BJ (cell line): ENCODE measurements at regions not wholly inside any gene's neighbourhood (a gene's known extent, or its start where the extent isn't known, plus 50 kb on each side); places are given as distances from the start of the nearest gene placed in this dataset.
A peak's percentile ranks its signal among the peaks of the same experiment; 100 is the strongest.

Source experiments
- CTCF ChIA-PET: fragments of 350-600 bp; formaldehyde crosslinking; extraction: SDS; loops from one replicate; lab custom pipeline; 2021; ENCODE audit warnings: antibody characterized with exemption, inconsistent platforms; lab: Yijun Ruan, JAX
- POLR2A ChIA-PET: fragments of 300-600 bp; sonication (Branson Sonifier 250); formaldehyde crosslinking; extraction: SDS; loops from one replicate; lab custom pipeline; 2021; ENCODE audit warnings: antibody characterized with exemption; lab: Charles Lee
- DNase-seq: peaks from one replicate; pipeline ENCODE4 v3.0.0-alpha.2; 2011; ENCODE audit warnings: low read depth
- H3K27me3 ChIP-seq: 2 replicates; pipeline ENCODE4 v1.6.0; 2011; ENCODE audit warnings: low read length; ENCODE audit not compliant: control insufficient read depth, insufficient read depth
- H3K36me3 ChIP-seq: 2 replicates; pipeline ENCODE4 v1.5.1; 2011; ENCODE audit warnings: low read length; ENCODE audit not compliant: control insufficient read depth, insufficient read depth
- H3K4me3 ChIP-seq: 2 replicates; pipeline ENCODE4 v1.5.1; 2011; ENCODE audit warnings: low read depth, mild to moderate bottlenecking, control low read depth, low read length
- CTCF ChIP-seq: IDR thresholded peaks from 2 replicates; pipeline ENCODE4 v1.5.1; 2011; ENCODE audit warnings: low read depth, mild to moderate bottlenecking, control low read depth, inconsistent platforms, low read length, moderate library complexity; ENCODE audit not compliant: insufficient read depth

GRCh38 chr5:71771191-71771590 lies 52.1 kb downstream of the CARTPT start:
- H3K36me3 ChIP-seq = no peaks in the 10 kb centered on the region
- POLR2A ChIA-PET = no interaction called here
- CTCF ChIA-PET = interaction anchor here (0.9 to 1.9 kb wide), 2 partner anchors 13 to 537 kb away, joined by 4 to 5 read pairs; no protein-coding TSS in a partner anchor
- H3K4me3 ChIP-seq = no peak overlapping the region
- no peak for TF ChIP-seq CTCF
- H3K27me3 ChIP-seq = peaks cover 2% of the 10 kb centered on the region; the same call in 1 of the 2 replicates
- DNase-seq = no peak

- POLR2A ChIA-PET = no interaction called here
- H3K4me3 ChIP-seq = no peak overlapping the region
- peak; percentile 62 for TF ChIP-seq CTCF
- no peaks in the 10 kb centered on the region; the same call in 1 of the 2 replicates for H3K27me3 ChIP-seq
- CTCF ChIA-PET = no interaction called here
- no peak for DNase-seq
- no peaks in the 10 kb centered on the region for H3K36me3 ChIP-seq
Observed at GRCh38 chr5:71778678-71779276, 59.7 kb downstream of the CARTPT start.

DNA sequence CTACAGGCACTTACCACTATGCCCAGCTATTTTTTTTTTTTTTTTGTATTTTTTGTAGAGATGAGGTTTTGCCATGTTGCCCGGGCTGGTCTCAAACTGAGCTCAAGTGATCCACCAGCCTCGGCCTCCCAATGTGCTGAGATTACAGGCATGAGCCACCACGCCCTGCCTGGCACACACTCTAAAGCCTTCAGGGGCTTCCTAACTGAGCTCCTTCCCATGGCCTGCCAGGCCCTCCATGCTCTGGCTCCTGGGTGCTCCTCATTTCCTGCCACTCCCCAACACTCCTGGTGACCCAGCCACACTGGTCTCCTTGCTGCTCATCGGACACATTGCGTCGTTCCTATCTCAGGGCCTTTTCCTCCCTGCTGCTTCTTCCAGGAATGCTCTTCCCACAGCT lies 61.5 kb downstream of the CARTPT start:
- Histone ChIP-seq H3K27me3 (no peaks in the 10 kb centered on the region), H3K4me3 (no peak overlapping the region), H3K36me3 (no peaks in the 10 kb centered on the region)
- POLR2A ChIA-PET = interaction anchor here (0.8 kb wide), 1 partner anchor 356 kb away, joined by 3 read pairs; no protein-coding TSS in a partner anchor
- no peak for DNase-seq
- TF ChIP-seq CTCF = no peak
- CTCF ChIA-PET = interaction anchor here (0.6 kb wide), 1 partner anchor 575 kb away, joined by 3 read pairs; no protein-coding TSS in a partner anchor

DNA sequence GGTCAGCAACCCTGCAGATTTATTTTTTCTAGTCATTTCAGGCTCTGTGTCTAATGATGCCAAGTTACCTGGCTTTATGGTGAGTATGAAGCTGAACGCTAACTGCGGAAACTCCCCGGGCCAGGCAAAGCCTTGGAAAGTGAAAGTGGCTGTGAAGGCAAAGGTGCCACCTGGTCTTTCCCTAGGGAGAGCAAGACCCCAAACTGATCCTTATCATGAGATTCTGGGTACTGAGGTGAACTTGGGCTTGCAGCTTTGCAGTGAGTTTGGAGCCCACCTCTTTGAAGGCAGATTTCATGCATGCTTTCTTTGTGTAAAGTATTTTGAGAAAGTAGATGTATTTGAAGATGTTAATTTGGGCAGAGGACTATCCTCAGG lies 63.3 kb downstream of the CARTPT start:
- no peaks in the 10 kb centered on the region for H3K27me3 ChIP-seq
- H3K4me3 ChIP-seq = no peak overlapping the region
- DNase-seq = no peak
- ChIA-PET CTCF (interaction anchor here (0.6 to 2.8 kb wide), 18 partner anchors 8 to 583 kb away, joined by 3 to 34 read pairs (median 4); partner anchors contain the start of genes MRPS27 and PTCD2), POLR2A (no interaction called here)
- no peak for TF ChIP-seq CTCF
- no peaks in the 10 kb centered on the region for H3K36me3 ChIP-seq

DNA sequence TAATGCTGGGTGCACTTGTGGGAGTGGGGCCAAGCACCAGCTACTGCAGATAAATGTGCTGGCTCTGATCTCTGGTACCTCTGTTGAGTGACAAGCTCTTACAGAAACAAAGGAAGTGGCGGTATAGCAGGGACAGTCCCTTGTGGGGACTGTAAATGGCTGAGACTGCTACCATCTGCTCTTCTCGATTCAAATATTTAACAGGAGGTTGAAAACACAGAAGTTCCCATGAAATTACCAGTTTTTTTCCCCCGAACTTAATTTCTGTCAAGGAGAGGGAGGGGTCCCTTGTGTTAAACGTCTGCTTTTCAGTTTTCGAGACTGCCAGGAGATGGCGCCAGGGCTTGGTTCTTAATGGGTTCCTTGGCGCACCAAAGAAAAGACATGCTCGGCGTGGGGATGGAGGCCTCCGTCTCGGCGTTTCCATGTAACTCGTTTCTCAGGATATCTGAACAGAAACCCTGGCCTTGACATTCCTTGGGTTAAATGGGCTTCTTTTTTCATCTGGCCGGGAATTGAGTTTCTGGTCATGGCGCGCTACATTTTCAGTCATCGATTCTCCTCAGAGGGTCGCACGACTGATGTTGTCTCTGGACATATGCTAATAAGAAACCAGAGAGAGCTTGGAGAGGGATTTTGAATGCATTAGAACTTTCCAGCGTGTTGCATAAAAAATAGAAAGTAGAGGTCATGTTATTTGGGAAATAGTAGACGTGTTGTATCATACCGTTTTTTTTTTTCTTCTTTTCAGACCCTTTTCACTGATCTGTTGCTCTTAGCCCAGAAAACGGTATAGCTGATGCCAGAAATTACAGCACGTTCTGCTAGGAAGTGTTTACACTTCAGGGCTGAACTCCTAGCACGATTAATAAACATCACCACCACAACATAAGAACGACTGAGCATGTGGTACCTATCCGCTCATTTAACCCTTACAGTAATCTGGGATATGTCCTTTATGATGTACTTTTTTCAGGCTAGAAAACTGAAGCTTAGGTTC lies 64.0 kb downstream of the CARTPT start:
- peak; percentile 84 for TF ChIP-seq CTCF
- peak overlapping the region; percentile 11; the same call in 1 of the 2 replicates for H3K4me3 ChIP-seq

More for the DNA sequence above, 64.0 kb downstream of the CARTPT start:
- no peak for DNase-seq
- POLR2A ChIA-PET = no interaction called here
- CTCF ChIA-PET = interaction anchor here (0.5 to 2.8 kb wide), 31 partner anchors 9 to 583 kb away, joined by 3 to 34 read pairs (median 4); partner anchors contain the start of genes MRPS27 and PTCD2
- Histone ChIP-seq H3K27me3 (no peaks in the 10 kb centered on the region), H3K36me3 (no peaks in the 10 kb centered on the region)
